Neural progenitor cell (in vitro differentiated cells): ENCODE measurements at regions not wholly inside any gene's neighbourhood (a gene's known extent, or its start where the extent isn't known, plus 50 kb on each side); places are given as distances from the start of the nearest gene placed in this dataset.

Experiments
- CTCF ChIP-seq: fragments of 200-600 bp; sonication (generic); IDR thresholded peaks from 2 replicates; pipeline ENCODE4 v1.5.1; 2017; ENCODE audit warnings: antibody characterized with exemption, mild to moderate bottlenecking
- EZH2 ChIP-seq: fragments of 200-600 bp; sonication (generic); IDR thresholded peaks from 2 replicates; pipeline ENCODE4 v1.6.1; 2017; ENCODE audit warnings: antibody characterized with exemption, mild to moderate bottlenecking, moderate library complexity
- EZH2phosphoT487 ChIP-seq: fragments of 200-600 bp; sonication (generic); IDR thresholded peaks from 2 replicates; pipeline ENCODE4 v1.6.1; 2017; ENCODE audit warnings: antibody characterized with exemption

GRCh38 chr3:177944228-177944661, 592.0 kb upstream of the KCNMB2 start:
- TF ChIP-seq CTCF, result no peak
- no peak for TF ChIP-seq EZH2
- TF ChIP-seq EZH2phosphoT487, result no peak
